Transverse colon (tissue), 4 donors: ENCODE measurements at regions not wholly inside any gene's neighbourhood (a gene's known extent, or its start where the extent isn't known, plus 50 kb on each side); places are given as distances from the start of the nearest gene placed in this dataset.

ENCODE experiments used
- DNase-seq: peaks from one replicate; pipeline ENCODE4 v3.0.0-alpha.2; 2019
- H3K27ac ChIP-seq, 4 donors: fragments of 200-600 bp; sonication (generic); 2 replicates each; pipeline ENCODE4 v1.5.1; 2016 to 2018; ENCODE audit warnings: inconsistent platforms in 4 of 4
- H3K27me3 ChIP-seq: fragments of 200-600 bp; sonication (generic); 2 replicates; pipeline ENCODE4 v1.5.1; 2017; ENCODE audit warnings: inconsistent platforms
- H3K36me3 ChIP-seq, 4 donors: fragments of 200-600 bp; sonication (generic); 2 replicates each; pipeline ENCODE4 v1.5.1; 2017 to 2019; ENCODE audit warnings: inconsistent platforms in 4 of 4
- H3K4me1 ChIP-seq, 4 donors: fragments of 200-600 bp; sonication (generic); 2 replicates each; pipeline ENCODE4 v1.5.1; 2017 to 2020; ENCODE audit warnings: inconsistent platforms in 4 of 4
- H3K4me3 ChIP-seq, 4 donors: fragments of 200-600 bp; sonication (generic); 1 replicate in 1 of 4; 2 replicates in 3 of 4; pipeline versions ENCODE4 v1.5.1 to v1.6.1; 2017 to 2019; ENCODE audit warnings: inconsistent platforms in 4 of 4
- H3K9me3 ChIP-seq, 2 donors: fragments of 200-600 bp; sonication (generic); 2 replicates each; pipeline ENCODE4 v1.5.1; 2017 to 2019; ENCODE audit warnings: inconsistent platforms in 2 of 2
- CTCF ChIP-seq, 5 experiments: fragments of 200-600 bp in 3 of 5; fragments of 450-650 bp in 2 of 5; sonication (generic) in 3 of 5; IDR thresholded peaks; 1 replicate in 2 of 5; 2 replicates in 3 of 5; pipeline ENCODE4 v1.5.1; 2016 to 2017; ENCODE audit warnings: antibody characterized with exemption in 5 of 5, inconsistent platforms in 3 of 5, mild to moderate bottlenecking in 2 of 5, moderate library complexity in 1 of 5
- EP300 ChIP-seq: sonication (generic); formaldehyde crosslinking; IDR thresholded peaks from one replicate; pipeline ENCODE4 v1.6.1; 2017; ENCODE audit warnings: antibody characterized with exemption, low read depth
- POLR2A ChIP-seq: fragments of 450-650 bp; IDR thresholded peaks from one replicate; pipeline ENCODE4 v1.6.1; 2016; ENCODE audit warnings: antibody characterized with exemption, mild to moderate bottlenecking, moderate library complexity
- POLR2AphosphoS5 ChIP-seq, 3 donors: sonication (generic); formaldehyde crosslinking; IDR thresholded peaks; one replicate each; pipeline ENCODE4 v1.6.1; 2016; ENCODE audit warnings: antibody characterized with exemption in 3 of 3
- WGBS, 2 donors: methylation state at CpG; one replicate each; pipeline ENCODE4 v1.1.5; 2018; ENCODE audit warnings: low coverage in 1 of 2; 5-methylcytosine and 5-hydroxymethylcytosine counted together
- in situ Hi-C, 4 donors: fragments of 200-750 bp; cut with MboI; loops; one replicate each; pipeline versions ENCODE4 v1.15.0 to v1.15.1; 2017; ENCODE audit warnings: low sequenced_read_pairs in 3 of 4, low pct_ligation_motif_present in 1 of 4, low pct_unique_long_range_greater_than_20kb in 1 of 4
- intact Hi-C: fragments of 100-400 bp; cut with DNase I; formaldehyde crosslinking; loops from one replicate; pipeline ENCODE4 v1.15.1; 2023; ENCODE audit warnings: low total_unique reads

DNA sequence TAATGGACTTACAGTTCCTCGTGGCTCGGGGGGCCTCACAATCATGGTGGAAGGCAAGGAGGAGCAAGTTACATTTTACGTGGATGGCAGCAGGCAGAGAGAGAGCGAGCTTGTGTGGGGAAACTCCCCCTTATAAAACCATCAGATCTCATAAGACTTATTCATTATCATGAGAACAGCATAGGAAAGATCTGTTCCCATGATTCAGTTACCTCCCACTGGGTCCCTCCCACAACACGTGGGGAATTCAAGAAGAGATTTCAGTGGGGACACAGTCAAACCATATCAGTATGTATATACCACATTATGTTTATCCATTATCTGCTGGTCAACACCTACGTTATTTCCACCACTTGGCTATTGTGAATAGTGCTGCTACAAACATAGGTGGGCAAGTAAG lies 352.3 kb upstream of the B3GALT2 start:
- no peak for TF ChIP-seq POLR2A
- TF ChIP-seq CTCF (IDR thresholded peaks at IDR 0.05), result no peak
- TF ChIP-seq EP300, result no peak
- no peak for TF ChIP-seq POLR2AphosphoS5 (IDR thresholded peaks at IDR 0.05)
- no peaks in the 10 kb centered on the region for H3K36me3 ChIP-seq
- no peaks in the 10 kb centered on the region for H3K27me3 ChIP-seq
- no peaks in the 10 kb centered on the region for H3K9me3 ChIP-seq
- intact Hi-C loops (no loop called here), in situ Hi-C loops (no loop called here)
- H3K27ac ChIP-seq, result peak overlapping the region in 1 of 4 donors; percentile 23
- H3K4me1 ChIP-seq, result peaks cover 0 to 3% (median 0%) of the 10 kb centered on the region in 4 donors
- no peak for DNase-seq
- 71 to 88% methylated on average over 1 to 6 of the region's 6 CpGs for WGBS, 2 donors
- H3K4me3 ChIP-seq, result no peak overlapping the region

DNA sequence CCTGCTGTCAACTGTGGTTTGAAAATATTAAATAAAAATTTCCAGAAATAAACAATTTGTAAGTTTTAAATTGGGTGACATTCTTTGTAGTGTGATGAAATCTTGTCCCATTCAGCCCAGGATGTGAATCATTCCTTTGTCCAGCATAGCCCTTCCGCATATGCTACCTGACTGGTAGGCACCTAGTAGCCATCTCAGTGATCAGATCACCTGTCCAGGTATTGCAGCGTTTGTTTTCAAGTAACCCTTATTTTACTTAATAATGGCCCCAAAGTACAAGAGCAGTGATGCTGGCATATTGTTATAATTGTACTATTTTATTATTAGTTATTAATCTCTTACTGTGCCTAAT lies 351.6 kb upstream of the B3GALT2 start:
- H3K4me1 ChIP-seq, result peaks cover 0 to 3% (median 0%) of the 10 kb centered on the region in 4 donors
- intact Hi-C loops, result no loop called here
- WGBS, 2 donors, result 64 to 88% methylated on average over 2 of the region's 2 CpGs

DNA sequence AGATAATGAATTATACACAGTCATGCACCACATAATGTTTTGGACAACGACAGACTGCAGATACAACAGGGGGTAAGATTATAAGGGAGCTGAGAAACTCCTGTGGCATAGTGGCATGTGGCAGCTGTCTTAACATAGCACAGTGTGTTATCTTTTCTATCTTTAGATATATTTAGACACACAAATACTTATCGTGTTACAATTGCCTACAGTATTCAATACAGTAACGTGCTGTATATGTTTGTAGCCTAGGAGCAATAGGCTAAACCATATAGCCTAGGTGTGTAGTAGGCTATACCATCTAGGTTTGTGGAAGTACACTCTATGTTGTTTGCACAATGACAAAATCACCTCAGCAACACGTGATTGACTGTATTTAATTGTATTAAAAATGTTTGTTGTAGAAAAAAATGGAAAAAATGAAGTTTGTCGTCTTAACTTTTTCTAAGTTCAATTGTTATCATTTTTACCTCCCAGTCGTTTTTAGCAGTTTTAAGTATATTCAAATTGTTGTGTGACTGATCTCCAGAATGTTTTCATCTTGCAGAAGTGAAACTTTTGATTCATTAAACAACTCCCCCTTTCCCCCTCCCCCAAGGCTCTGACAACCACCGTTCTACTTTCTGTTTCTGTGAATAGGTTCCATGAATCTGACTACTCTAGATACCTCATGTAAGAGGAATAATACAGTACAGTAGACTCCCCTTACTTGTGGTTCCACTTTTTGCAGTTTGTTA lies 351.0 kb upstream of the B3GALT2 start:
- Histone ChIP-seq H3K4me3 (no peak overlapping the region), H3K27ac (peak overlapping the region in 1 of 4 donors; percentile 18), H3K4me1 (peaks cover 0 to 3% (median 0%) of the 10 kb centered on the region in 4 donors), H3K27me3 (no peaks in the 10 kb centered on the region), H3K9me3 (no peaks in the 10 kb centered on the region), H3K36me3 (no peaks in the 10 kb centered on the region)
- 48 to 49% methylated on average over 7 of the region's 7 CpGs for whole genome bisulfite sequencing, 2 donors
- in situ Hi-C loops, result no loop called here
- intact Hi-C loops, result no loop called here
- TF ChIP-seq POLR2AphosphoS5 (IDR thresholded peaks at IDR 0.05), result no peak
- no peak for TF ChIP-seq EP300
- no peak for TF ChIP-seq POLR2A
- TF ChIP-seq CTCF (IDR thresholded peaks at IDR 0.05), result no peak
- peak; percentile 54 for DNase-seq

More for the DNA sequence above, 351.6 kb upstream of the B3GALT2 start:
- H3K27ac ChIP-seq, result peak overlapping the region in 2 of 4 donors; percentile 18 to 23
- no peak for DNase-seq
- in situ Hi-C loops, result no loop called here
- TF ChIP-seq POLR2AphosphoS5 (IDR thresholded peaks at IDR 0.05), result no peak
- TF ChIP-seq CTCF (IDR thresholded peaks at IDR 0.05), result no peak
- TF ChIP-seq POLR2A, result no peak
- TF ChIP-seq EP300, result no peak
- H3K4me3 ChIP-seq, result no peak overlapping the region
- no peaks in the 10 kb centered on the region for H3K27me3 ChIP-seq
- no peaks in the 10 kb centered on the region for H3K36me3 ChIP-seq
- H3K9me3 ChIP-seq, result no peaks in the 10 kb centered on the region

DNA sequence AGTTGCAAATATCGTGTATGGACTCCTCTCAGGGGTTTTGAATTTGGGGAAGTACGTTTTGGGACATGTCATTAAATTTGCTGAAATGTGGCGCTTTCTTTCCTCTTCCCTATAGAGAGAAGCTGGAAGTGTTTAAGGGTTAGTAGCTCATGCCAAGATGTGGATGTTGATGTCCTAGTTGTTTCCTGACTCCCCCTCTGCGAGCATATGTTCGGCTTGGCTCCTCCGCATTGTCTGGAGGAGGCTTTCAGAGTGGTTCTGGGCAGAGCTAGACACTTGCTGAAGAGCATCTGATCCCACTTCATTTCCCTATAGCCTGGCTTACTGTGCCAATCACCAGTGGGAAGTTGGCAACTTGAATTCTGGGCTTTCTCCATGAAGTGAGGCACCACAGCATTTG lies 347.4 kb upstream of the B3GALT2 start:
- intact Hi-C loops (no loop called here), in situ Hi-C loops (no loop called here)
- Histone ChIP-seq H3K27ac (no peak overlapping the region), H3K4me1 (peaks cover 0 to 3% (median 0%) of the 10 kb centered on the region in 4 donors), H3K4me3 (no peak overlapping the region), H3K27me3 (no peaks in the 10 kb centered on the region), H3K36me3 (no peaks in the 10 kb centered on the region), H3K9me3 (no peaks in the 10 kb centered on the region)
- 63 to 83% methylated on average over 2 to 5 of the region's 6 CpGs for WGBS, 2 donors
- DNase-seq, result no peak
- TF ChIP-seq EP300 (no peak), CTCF (IDR thresholded peaks at IDR 0.05) (no peak), POLR2AphosphoS5 (IDR thresholded peaks at IDR 0.05) (no peak), POLR2A (no peak)
